PC-3 (cell line): ENCODE measurements at regions not wholly inside any gene's neighbourhood (a gene's known extent, or its start where the extent isn't known, plus 50 kb on each side); places are given as distances from the start of the nearest gene placed in this dataset.
A peak's percentile ranks its signal among the peaks of the same experiment; 100 is the strongest.
"Not testable (repeated sequence)": the region's sequence is repeated elsewhere in the genome, so short reads cannot be mapped to it uniquely, and the experiment has no call there.

Experiments
- ATAC-seq: fragments of 200-7000 bp; cut with Tn5 transposase; 2 replicates; pipeline ENCODE4 v1.9.1; 2020; ENCODE audit warnings: mild to moderate bottlenecking, moderate library complexity
- BruUV-seq: library from RNA; stranded (reverse); fragments of 400-500 nt; replicated peaks from 2 replicates; lab custom pipeline; 2021; lab: Mats Ljungman, UMichigan
- CTCF ChIA-PET: fragments of 300-600 bp; sonication (Branson Sonifier 250); formaldehyde crosslinking; loops from one replicate; lab custom pipeline; 2022; ENCODE audit warnings: antibody characterized with exemption; lab: Charles Lee
- POLR2A ChIA-PET: fragments of 300-600 bp; sonication (Branson Sonifier 250); formaldehyde crosslinking; loops from one replicate; lab custom pipeline; 2022; ENCODE audit warnings: antibody characterized with exemption; ENCODE audit not compliant: unreplicated experiment; lab: Charles Lee
- DNase-seq: peaks from one replicate; pipeline ENCODE4 v3.0.0-alpha.2; 2015
- H2AFZ ChIP-seq: fragments of 300-600 bp; sonication (generic); 2 replicates; pipeline ENCODE4 v1.6.0; 2016; ENCODE audit warnings: antibody characterized with exemption, low read length
- H3F3A ChIP-seq: fragments of 300-600 bp; sonication (generic); one replicate; pipeline ENCODE4 v1.6.0; 2017; ENCODE audit warnings: antibody characterized with exemption, low read length, control low read depth, mild to moderate bottlenecking; ENCODE audit not compliant: unreplicated experiment
- H3K27ac ChIP-seq: fragments of 300-600 bp; sonication (generic); 2 replicates; pipeline ENCODE4 v1.5.1; 2016; ENCODE audit warnings: mild to moderate bottlenecking, low read length
- H3K27me3 ChIP-seq: fragments of 300-600 bp; sonication (generic); 2 replicates; pipeline ENCODE4 v1.6.1; 2016; ENCODE audit warnings: low read length, mixed read lengths
- H3K36me3 ChIP-seq: fragments of 300-600 bp; sonication (generic); 2 replicates; pipeline ENCODE4 v1.6.1; 2016; ENCODE audit warnings: low read depth, mixed run types, low read length, mixed read lengths
- H3K4me1 ChIP-seq: fragments of 300-600 bp; sonication (generic); 2 replicates; pipeline ENCODE4 v1.5.1; 2016; ENCODE audit warnings: low read length; ENCODE audit not compliant: insufficient read depth
- H3K4me2 ChIP-seq: fragments of 300-600 bp; sonication (generic); 2 replicates; pipeline ENCODE4 v1.6.0; 2016; ENCODE audit warnings: low read length
- H3K4me3 ChIP-seq: fragments of 300-600 bp; sonication (generic); 2 replicates; pipeline ENCODE4 v1.5.1; 2016; ENCODE audit warnings: mild to moderate bottlenecking, low read length, mixed read lengths
- H3K79me2 ChIP-seq: fragments of 300-600 bp; sonication (generic); 2 replicates; pipeline ENCODE4 v1.6.1; 2017; ENCODE audit warnings: low read length, mixed read lengths
- H3K9ac ChIP-seq: fragments of 300-600 bp; sonication (generic); 2 replicates; pipeline ENCODE4 v1.6.0; 2016; ENCODE audit warnings: mild to moderate bottlenecking, low read length
- H3K9me2 ChIP-seq: fragments of 300-600 bp; sonication (generic); replicated peaks from 2 replicates; pipeline ENCODE4 v1.6.1; 2016; ENCODE audit warnings: mixed run types, low read length, mixed read lengths
- H3K9me3 ChIP-seq: fragments of 300-600 bp; sonication (generic); 2 replicates; pipeline ENCODE4 v1.6.1; 2016; ENCODE audit warnings: low read length, mixed read lengths
- H4K20me1 ChIP-seq: fragments of 300-600 bp; sonication (generic); 2 replicates; pipeline ENCODE4 v1.6.1; 2016; ENCODE audit warnings: low read length, mixed read lengths
- EZH2 ChIP-seq: fragments of 300-600 bp; sonication (generic); IDR thresholded peaks from one replicate; pipeline ENCODE4 v1.6.1; 2017; ENCODE audit warnings: antibody characterized with exemption, mild to moderate bottlenecking, low read length; ENCODE audit not compliant: unreplicated experiment
- EZH2phosphoT487 ChIP-seq: fragments of 300-600 bp; sonication (generic); IDR thresholded peaks from 2 replicates; pipeline ENCODE4 v1.6.1; 2018; ENCODE audit warnings: mild to moderate bottlenecking, antibody characterized with exemption, low read length, borderline replicate concordance
- intact Hi-C: fragments of 100-400 bp; cut with micrococcal nuclease; formaldehyde crosslinking; loops from 2 replicates; pipeline ENCODE4 v1.9.0; 2023
- TF ChIP-seq, protein P1 (sequence below): fragments of 300-600 bp; sonication (generic); conservative IDR thresholded peaks from 2 replicates; pipeline ENCODE4 v1.5.1; 2017; ENCODE audit warnings: antibody characterized with exemption, low read depth, mild to moderate bottlenecking, low read length

- intact Hi-C loops, result no loop called here
- POLR2A ChIA-PET, result no interaction called here
- Histone ChIP-seq H3K4me3 (no peak overlapping the region), H3K27ac (no peak overlapping the region), H3K27me3 (no peaks in the 10 kb centered on the region), H3K4me2 (no peak overlapping the region), H3K4me1 (0 out of 2 replicates have a peak, but pooled peaks cover 3% of the 10 kb centered on the region), H2AFZ (no peak overlapping the region), H4K20me1 (no peaks in the 10 kb centered on the region), H3K36me3 (no peaks in the 10 kb centered on the region), H3K9ac (no peak overlapping the region), H3K9me3 (no peaks in the 10 kb centered on the region), H3F3A (no peaks in the 10 kb centered on the region), H3K9me2 (no peaks in the 10 kb centered on the region), H3K79me2 (no peaks in the 10 kb centered on the region)
- ATAC-seq (no peak), DNase-seq (no peak)
- no TSS peak for BruUV-seq
- CTCF ChIA-PET, result no interaction called here
- TF ChIP-seq, protein P1, sequence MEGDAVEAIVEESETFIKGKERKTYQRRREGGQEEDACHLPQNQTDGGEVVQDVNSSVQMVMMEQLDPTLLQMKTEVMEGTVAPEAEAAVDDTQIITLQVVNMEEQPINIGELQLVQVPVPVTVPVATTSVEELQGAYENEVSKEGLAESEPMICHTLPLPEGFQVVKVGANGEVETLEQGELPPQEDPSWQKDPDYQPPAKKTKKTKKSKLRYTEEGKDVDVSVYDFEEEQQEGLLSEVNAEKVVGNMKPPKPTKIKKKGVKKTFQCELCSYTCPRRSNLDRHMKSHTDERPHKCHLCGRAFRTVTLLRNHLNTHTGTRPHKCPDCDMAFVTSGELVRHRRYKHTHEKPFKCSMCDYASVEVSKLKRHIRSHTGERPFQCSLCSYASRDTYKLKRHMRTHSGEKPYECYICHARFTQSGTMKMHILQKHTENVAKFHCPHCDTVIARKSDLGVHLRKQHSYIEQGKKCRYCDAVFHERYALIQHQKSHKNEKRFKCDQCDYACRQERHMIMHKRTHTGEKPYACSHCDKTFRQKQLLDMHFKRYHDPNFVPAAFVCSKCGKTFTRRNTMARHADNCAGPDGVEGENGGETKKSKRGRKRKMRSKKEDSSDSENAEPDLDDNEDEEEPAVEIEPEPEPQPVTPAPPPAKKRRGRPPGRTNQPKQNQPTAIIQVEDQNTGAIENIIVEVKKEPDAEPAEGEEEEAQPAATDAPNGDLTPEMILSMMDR, result no peak
- TF ChIP-seq EZH2 (no peak), EZH2phosphoT487 (no peak)
These were observed 74.9 kb upstream of the LRRC4C start for GRCh38 chr11:41534391-41534790.

DNA sequence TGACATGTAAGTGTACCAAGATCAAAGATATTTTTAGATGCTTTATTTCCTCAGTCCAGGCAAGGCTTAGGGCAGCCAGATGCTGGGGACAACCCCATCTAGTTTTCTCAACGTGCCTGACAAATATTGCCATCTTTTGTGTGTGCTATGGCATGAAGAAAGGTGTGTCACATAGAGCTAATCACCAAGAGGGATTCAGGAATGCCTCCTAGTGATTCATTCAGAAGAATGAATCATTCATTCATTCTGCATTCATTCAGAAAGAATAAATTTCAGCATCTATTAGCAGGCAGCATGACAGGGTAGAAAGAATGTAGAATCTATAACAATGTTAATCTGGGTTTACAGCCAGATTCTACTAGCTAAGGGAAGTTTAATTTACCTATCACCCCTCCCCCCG, 75.4 kb upstream of the LRRC4C start:
- intact Hi-C loops, result no loop called here
- CTCF ChIA-PET, result no interaction called here

DNA sequence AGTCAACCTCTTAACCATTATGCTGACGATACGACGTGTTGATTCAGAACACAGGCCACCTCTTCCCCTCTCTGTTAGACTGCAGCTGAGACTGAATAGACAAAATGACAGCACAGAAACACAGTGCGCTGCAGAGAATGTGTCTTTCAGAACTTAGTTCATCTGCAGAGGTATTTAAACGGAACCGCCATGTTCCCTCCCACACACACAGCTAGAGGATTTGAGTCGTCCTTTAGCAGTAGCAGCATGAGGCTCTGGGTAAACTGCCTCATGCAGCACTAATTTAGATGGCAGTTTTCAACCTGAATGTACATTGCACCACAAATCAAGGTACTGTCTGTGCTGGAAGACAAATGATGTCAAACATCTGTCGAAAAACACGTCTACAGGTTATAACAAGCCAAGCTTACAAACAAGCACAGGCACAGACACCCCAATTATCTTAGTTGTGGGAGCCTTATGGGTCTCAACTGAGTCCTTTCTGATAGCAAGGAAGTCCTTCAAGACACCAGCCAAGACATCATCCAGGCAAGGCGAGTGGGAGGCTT, 76.6 kb upstream of the LRRC4C start:
- ChIA-PET POLR2A (no interaction called here), CTCF (no interaction called here)
- Histone ChIP-seq H3K9me3 (no peaks in the 10 kb centered on the region), H3K4me2 (no peak overlapping the region), H3K4me3 (no peak overlapping the region), H3K9ac (no peak overlapping the region), H3F3A (no peaks in the 10 kb centered on the region), H3K4me1 (0 out of 2 replicates have a peak, but pooled peaks cover 3% of the 10 kb centered on the region), H3K79me2 (no peaks in the 10 kb centered on the region), H3K27me3 (no peaks in the 10 kb centered on the region), H4K20me1 (no peaks in the 10 kb centered on the region), H2AFZ (no peak overlapping the region), H3K9me2 (no peaks in the 10 kb centered on the region), H3K36me3 (no peaks in the 10 kb centered on the region), H3K27ac (no peak overlapping the region)
- ATAC-seq (no peak), DNase-seq (no peak)
- TF ChIP-seq EZH2phosphoT487, result no peak
- TF ChIP-seq, protein P1, result no peak
- TF ChIP-seq EZH2, result no peak
- BruUV-seq, result no TSS peak
- intact Hi-C loops, result no loop called here

More for the DNA sequence above, 75.4 kb upstream of the LRRC4C start:
- no peaks in the 10 kb centered on the region for H3K9me2 ChIP-seq
- H3K4me3 ChIP-seq, result no peak overlapping the region
- H3K27me3 ChIP-seq, result no peaks in the 10 kb centered on the region
- no TSS peak for BruUV-seq
- no peak overlapping the region for H2AFZ ChIP-seq
- H3K4me1 ChIP-seq, result 0 out of 2 replicates have a peak, but pooled peaks cover 3% of the 10 kb centered on the region
- H3F3A ChIP-seq, result no peaks in the 10 kb centered on the region
- POLR2A ChIA-PET, result no interaction called here
- ATAC-seq, result no peak
- DNase-seq, result peak; percentile 59
- H3K9me3 ChIP-seq, result no peaks in the 10 kb centered on the region
- no peaks in the 10 kb centered on the region for H4K20me1 ChIP-seq
- no peak overlapping the region for H3K4me2 ChIP-seq
- no peak overlapping the region for H3K9ac ChIP-seq
- TF ChIP-seq EZH2 (no peak), EZH2phosphoT487 (no peak)
- TF ChIP-seq, protein P1, result no peak
- no peak overlapping the region for H3K27ac ChIP-seq
- no peaks in the 10 kb centered on the region for H3K36me3 ChIP-seq
- no peaks in the 10 kb centered on the region for H3K79me2 ChIP-seq

DNA sequence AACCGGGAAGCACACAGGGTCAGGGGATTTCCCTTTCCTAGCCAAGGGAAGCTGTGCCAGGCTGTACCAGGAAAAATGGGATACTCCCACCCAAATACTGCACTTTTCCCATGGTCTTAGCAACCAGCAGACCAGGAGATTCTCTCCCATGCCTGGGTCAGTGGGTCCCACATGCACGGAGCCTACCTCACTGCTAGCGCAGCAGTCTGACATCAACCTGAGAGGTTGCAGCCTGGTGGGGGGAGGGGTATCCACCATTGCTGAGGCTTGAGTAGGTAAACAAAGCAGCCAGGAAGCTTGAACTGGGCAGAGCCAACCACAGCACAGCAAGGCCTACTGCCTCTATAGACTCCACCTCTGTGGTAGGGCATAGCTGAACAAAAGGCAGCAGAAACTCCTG, 85.5 kb upstream of the LRRC4C start:
- ATAC-seq, CTCF ChIA-PET, DNase-seq: not testable (repeated sequence)

More for the DNA sequence above, 85.5 kb upstream of the LRRC4C start:
- BruUV-seq, H3K9me2 ChIP-seq, H2AFZ ChIP-seq, H3K4me1 ChIP-seq, POLR2A ChIA-PET, H3F3A ChIP-seq, H3K9me3 ChIP-seq, intact Hi-C loops, H3K36me3 ChIP-seq, H3K4me3 ChIP-seq, H3K27me3 ChIP-seq, H3K79me2 ChIP-seq, H4K20me1 ChIP-seq, H3K27ac ChIP-seq, H3K4me2 ChIP-seq, H3K9ac ChIP-seq: not testable (repeated sequence)
